T1000 (cell line): ENCODE measurements at regions not wholly inside any gene's neighbourhood (a gene's known extent, or its start where the extent isn't known, plus 50 kb on each side); places are given as distances from the start of the nearest gene placed in this dataset.

Experiments
- DNase-seq: peaks from one replicate; lab custom pipeline; 2025; ENCODE audit warnings: mixed read lengths; lab: John Stamatoyannopoulos, UW

GRCh38 chr18:60554967-60555366, 182.4 kb upstream of the MC4R start:
- no peak for DNase-seq

GRCh38 chr18:60555625-60556024, 183.1 kb upstream of the MC4R start:
- DNase-seq: no peak

- no peak for DNase-seq
Measured at GRCh38 chr18:60556326-60556725, 183.8 kb upstream of the MC4R start.

- no peak for DNase-seq
Measured at GRCh38 chr18:60560071-60560470, 187.5 kb upstream of the MC4R start.

GRCh38 chr18:60563082-60563481, 190.5 kb upstream of the MC4R start:
- DNase-seq: no peak

GRCh38 chr18:60568220-60568619, 195.6 kb upstream of the MC4R start:
- DNase-seq: no peak

- DNase-seq: no peak
Measured at GRCh38 chr18:60570172-60570571, 197.6 kb upstream of the MC4R start.

GRCh38 chr18:60577457-60577856, 204.9 kb upstream of the MC4R start:
- DNase-seq: no peak

GRCh38 chr18:60585670-60586069, 213.1 kb upstream of the MC4R start:
- no peak for DNase-seq

GRCh38 chr18:60593249-60593648, 220.7 kb upstream of the MC4R start:
- DNase-seq: no peak

GRCh38 chr18:60596928-60597327, 224.4 kb upstream of the MC4R start:
- no peak for DNase-seq

- no peak for DNase-seq
Measured at GRCh38 chr18:60599267-60599666, 226.7 kb upstream of the MC4R start.

- no peak for DNase-seq
Measured at GRCh38 chr18:60599995-60600394, 227.4 kb upstream of the MC4R start.

- DNase-seq: no peak
Measured at GRCh38 chr18:60601249-60601648, 228.7 kb upstream of the MC4R start.

GRCh38 chr18:60623331-60623730, 250.8 kb upstream of the MC4R start:
- DNase-seq: no peak

- no peak for DNase-seq
Measured at GRCh38 chr18:60624207-60624606, 251.6 kb upstream of the MC4R start.

- no peak for DNase-seq
Measured at GRCh38 chr18:60639836-60640235, 267.3 kb upstream of the MC4R start.

GRCh38 chr18:60643009-60643408, 270.4 kb upstream of the MC4R start:
- no peak for DNase-seq

GRCh38 chr18:60646725-60647124, 274.1 kb upstream of the MC4R start:
- no peak for DNase-seq

GRCh38 chr18:60649107-60649506, 276.5 kb upstream of the MC4R start:
- no peak for DNase-seq

- no peak for DNase-seq
Measured at GRCh38 chr18:60649842-60650536, 277.4 kb upstream of the MC4R start.

- no peak for DNase-seq
Measured at GRCh38 chr18:60654298-60654697, 281.7 kb upstream of the MC4R start.

- DNase-seq: no peak
Measured at GRCh38 chr18:60656553-60656952, 284.0 kb upstream of the MC4R start.

GRCh38 chr18:60662491-60662890, 289.9 kb upstream of the MC4R start:
- DNase-seq: no peak
